ENCODE measurements at regions not wholly inside any gene's neighbourhood (a gene's known extent, or its start where the extent isn't known, plus 50 kb on each side); places are given as distances from the start of the nearest gene placed in this dataset.
"Not testable (repeated sequence)": the region's sequence is repeated elsewhere in the genome, so short reads cannot be mapped to it uniquely, and the experiment has no call there.

- peaks cover 58% of the 10 kb centered on the region for H3K4me1 Mint-ChIP-seq (ENCODE audit: insufficient read depth, unreplicated experiment)
- no peaks in the 10 kb centered on the region for H3K27me3 Mint-ChIP-seq (ENCODE audit: insufficient read depth, unreplicated experiment)
- TF ChIP-seq CTCF (IDR thresholded peaks at IDR 0.05; ENCODE audit: unreplicated experiment): no peak
- ChIA-PET CTCF (interaction anchor here (0.8 kb wide), 1 partner anchor 190 kb away, joined by 4 read pairs; no protein-coding TSS in a partner anchor), POLR2A (interaction anchor here (1.1 to 1.4 kb wide), 2 partner anchors 9 to 915 kb away, joined by 4 to 5 read pairs; no protein-coding TSS in a partner anchor)
- DNase-seq (ENCODE audit: unreplicated experiment): no peak
- intact Hi-C loops (cut with micrococcal nuclease): no loop called here
- H3K4me3 Mint-ChIP-seq (ENCODE audit: unreplicated experiment): no peak overlapping the region
- no TSS peak for BruUV-seq (replicated peaks)
- H3K9me3 Mint-ChIP-seq (ENCODE audit: unreplicated experiment): no peaks in the 10 kb centered on the region
- peak overlapping the region; percentile 63 for H3K27ac Mint-ChIP-seq (ENCODE audit: low read depth, unreplicated experiment)
- H3K36me3 Mint-ChIP-seq (ENCODE audit: insufficient read depth, unreplicated experiment): peaks cover 13% of the 10 kb centered on the region
Observed at GRCh38 chr17:45575126-45575885, 84.8 kb upstream of the PLEKHM1 start.

- DNase-seq (ENCODE audit: unreplicated experiment); CTCF ChIA-PET: not testable (repeated sequence)
Observed at GRCh38 chr17:45576527-45577307, 86.2 kb upstream of the PLEKHM1 start.

GRCh38 chr17:45577571-45578279, 87.2 kb upstream of the PLEKHM1 start:
- POLR2A ChIA-PET: interaction anchor here (0.8 to 1.7 kb wide), 2 partner anchors 687 to 690 kb away, joined by 3 to 11 read pairs; no protein-coding TSS in a partner anchor
- no TSS peak for BruUV-seq (replicated peaks)
- intact Hi-C loops (cut with micrococcal nuclease): no loop called here
- TF ChIP-seq CTCF (IDR thresholded peaks at IDR 0.05; ENCODE audit: unreplicated experiment): no peak
- H3K27ac Mint-ChIP-seq (ENCODE audit: low read depth, unreplicated experiment): peak overlapping the region; percentile 63
- no peak overlapping the region for H3K4me3 Mint-ChIP-seq (ENCODE audit: unreplicated experiment)
- H3K36me3 Mint-ChIP-seq (ENCODE audit: insufficient read depth, unreplicated experiment): peaks cover 31% of the 10 kb centered on the region
- DNase-seq (ENCODE audit: unreplicated experiment): no peak
- H3K27me3 Mint-ChIP-seq (ENCODE audit: insufficient read depth, unreplicated experiment): no peaks in the 10 kb centered on the region
- H3K9me3 Mint-ChIP-seq (ENCODE audit: unreplicated experiment): no peaks in the 10 kb centered on the region
- CTCF ChIA-PET: interaction anchor here (0.6 to 1.7 kb wide), 4 partner anchors 15 to 915 kb away, joined by 3 to 5 read pairs (median 5); no protein-coding TSS in a partner anchor
- peaks cover 60% of the 10 kb centered on the region for H3K4me1 Mint-ChIP-seq (ENCODE audit: insufficient read depth, unreplicated experiment)

More at GRCh38 chr17:45576527-45577307, 86.2 kb upstream of the PLEKHM1 start:
- Mint-ChIP-seq H3K36me3 (ENCODE audit: insufficient read depth, unreplicated experiment) (peaks cover 21% of the 10 kb centered on the region), H3K27ac (ENCODE audit: low read depth, unreplicated experiment) (peak overlapping the region; percentile 63), H3K4me1 (ENCODE audit: insufficient read depth, unreplicated experiment) (peaks cover 58% of the 10 kb centered on the region)
- H3K9me3 Mint-ChIP-seq (ENCODE audit: unreplicated experiment); intact Hi-C loops (cut with micrococcal nuclease); BruUV-seq (replicated peaks); H3K4me3 Mint-ChIP-seq (ENCODE audit: unreplicated experiment); H3K27me3 Mint-ChIP-seq (ENCODE audit: insufficient read depth, unreplicated experiment): not testable (repeated sequence)
- POLR2A ChIA-PET: interaction anchor here (0.8 kb wide), 1 partner anchor 571 kb away, joined by 3 read pairs; no protein-coding TSS in a partner anchor

GRCh38 chr17:45578516-45579455, 88.3 kb upstream of the PLEKHM1 start:
- Mint-ChIP-seq H3K9me3 (ENCODE audit: unreplicated experiment) (no peaks in the 10 kb centered on the region), H3K4me1 (ENCODE audit: insufficient read depth, unreplicated experiment) (peaks cover 69% of the 10 kb centered on the region), H3K4me3 (ENCODE audit: unreplicated experiment) (peak overlapping the region; percentile 36), H3K27ac (ENCODE audit: low read depth, unreplicated experiment) (peak overlapping the region; percentile 94), H3K36me3 (ENCODE audit: insufficient read depth, unreplicated experiment) (peaks cover 39% of the 10 kb centered on the region), H3K27me3 (ENCODE audit: insufficient read depth, unreplicated experiment) (no peaks in the 10 kb centered on the region)
- POLR2A ChIA-PET: interaction anchor here (0.5 to 1.7 kb wide), 5 partner anchors 615 to 1610 kb away, joined by 3 to 11 read pairs (median 4); partner anchors contain the start of gene KANSL1
- intact Hi-C loops (cut with micrococcal nuclease): no loop called here
- BruUV-seq (replicated peaks): TSS peak; percentile 12
- no peak for TF ChIP-seq CTCF (IDR thresholded peaks at IDR 0.05; ENCODE audit: unreplicated experiment)
- peak; percentile 40 for DNase-seq (ENCODE audit: unreplicated experiment)
- CTCF ChIA-PET: interaction anchor here (0.6 to 1.7 kb wide), 5 partner anchors 14 to 914 kb away, joined by 3 to 5 read pairs (median 5); no protein-coding TSS in a partner anchor

All from MCF 10A (cell line).